Fibroblast of mammary gland (primary cell): ENCODE measurements at regions not wholly inside any gene's neighbourhood (a gene's known extent, or its start where the extent isn't known, plus 50 kb on each side); places are given as distances from the start of the nearest gene placed in this dataset.

Experiments used
- DNase-seq: peaks from one replicate; pipeline ENCODE4 v3.0.0-alpha.2; 2010; ENCODE audit warnings: low read depth
- H3K4me3 ChIP-seq: 2 replicates; pipeline ENCODE4 v1.5.1; 2011; ENCODE audit warnings: low read depth, mild to moderate bottlenecking, low read length, moderate library complexity; ENCODE audit not compliant: control insufficient read depth
- TF ChIP-seq, protein P1 (sequence below): conservative IDR thresholded peaks from 2 replicates; pipeline ENCODE4 v1.5.1; 2011; ENCODE audit warnings: low read depth, low read length, inconsistent platforms; ENCODE audit not compliant: control insufficient read depth, insufficient read depth

- DNase-seq, result no peak
- TF ChIP-seq, protein P1, sequence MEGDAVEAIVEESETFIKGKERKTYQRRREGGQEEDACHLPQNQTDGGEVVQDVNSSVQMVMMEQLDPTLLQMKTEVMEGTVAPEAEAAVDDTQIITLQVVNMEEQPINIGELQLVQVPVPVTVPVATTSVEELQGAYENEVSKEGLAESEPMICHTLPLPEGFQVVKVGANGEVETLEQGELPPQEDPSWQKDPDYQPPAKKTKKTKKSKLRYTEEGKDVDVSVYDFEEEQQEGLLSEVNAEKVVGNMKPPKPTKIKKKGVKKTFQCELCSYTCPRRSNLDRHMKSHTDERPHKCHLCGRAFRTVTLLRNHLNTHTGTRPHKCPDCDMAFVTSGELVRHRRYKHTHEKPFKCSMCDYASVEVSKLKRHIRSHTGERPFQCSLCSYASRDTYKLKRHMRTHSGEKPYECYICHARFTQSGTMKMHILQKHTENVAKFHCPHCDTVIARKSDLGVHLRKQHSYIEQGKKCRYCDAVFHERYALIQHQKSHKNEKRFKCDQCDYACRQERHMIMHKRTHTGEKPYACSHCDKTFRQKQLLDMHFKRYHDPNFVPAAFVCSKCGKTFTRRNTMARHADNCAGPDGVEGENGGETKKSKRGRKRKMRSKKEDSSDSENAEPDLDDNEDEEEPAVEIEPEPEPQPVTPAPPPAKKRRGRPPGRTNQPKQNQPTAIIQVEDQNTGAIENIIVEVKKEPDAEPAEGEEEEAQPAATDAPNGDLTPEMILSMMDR, result no peak
- H3K4me3 ChIP-seq, result no peak overlapping the region
Observed at GRCh38 chr10:131706952-131707351, 193.9 kb upstream of the PPP2R2D start.

DNA sequence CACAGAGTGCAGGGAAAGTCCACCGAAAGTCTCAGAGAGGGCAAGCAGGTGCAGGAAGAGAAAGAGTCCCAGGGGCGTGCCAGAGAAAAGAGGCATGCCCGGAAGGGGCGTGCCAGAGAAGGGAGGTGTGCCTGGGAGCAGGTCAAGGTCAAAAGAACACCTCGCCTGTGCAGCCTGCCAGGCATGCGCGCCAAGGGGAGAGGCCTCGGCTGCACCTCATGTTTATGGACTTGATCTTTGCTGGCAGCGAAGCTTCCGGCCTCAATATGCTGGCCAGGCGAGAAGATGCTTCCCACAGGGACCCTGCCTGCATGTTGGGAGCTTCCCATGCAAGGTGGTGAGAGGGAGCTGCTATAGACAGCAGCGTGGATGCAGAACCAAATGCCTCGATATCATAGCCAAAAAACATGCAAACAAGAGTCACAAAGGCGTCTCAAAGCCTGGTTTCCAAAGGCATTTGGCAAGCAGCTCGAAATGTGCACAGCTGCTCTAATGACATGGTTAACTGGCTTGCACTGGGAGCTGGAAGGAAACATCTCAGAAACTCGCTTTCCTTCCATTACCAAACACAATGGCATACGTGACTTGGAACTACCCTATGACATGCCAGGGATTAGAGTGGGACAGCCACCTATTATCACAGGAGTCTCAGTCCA is 192.5 kb upstream of the PPP2R2D start:
- H3K4me3 ChIP-seq, result no peak overlapping the region
- DNase-seq, result no peak
- TF ChIP-seq, protein P1, result no peak

- TF ChIP-seq, protein P1, result no peak
- DNase-seq, result no peak
- H3K4me3 ChIP-seq, result no peak overlapping the region
Observed at GRCh38 chr10:131710142-131710861, 190.5 kb upstream of the PPP2R2D start.

- TF ChIP-seq, protein P1, result no peak
- H3K4me3 ChIP-seq, result no peak overlapping the region
- DNase-seq, result no peak
Observed at GRCh38 chr10:131722121-131722520, 178.7 kb upstream of the PPP2R2D start.

- no peak overlapping the region for H3K4me3 ChIP-seq
- DNase-seq, result no peak
- TF ChIP-seq, protein P1, result no peak
Observed at GRCh38 chr10:131722525-131723264, 178.1 kb upstream of the PPP2R2D start.

DNA sequence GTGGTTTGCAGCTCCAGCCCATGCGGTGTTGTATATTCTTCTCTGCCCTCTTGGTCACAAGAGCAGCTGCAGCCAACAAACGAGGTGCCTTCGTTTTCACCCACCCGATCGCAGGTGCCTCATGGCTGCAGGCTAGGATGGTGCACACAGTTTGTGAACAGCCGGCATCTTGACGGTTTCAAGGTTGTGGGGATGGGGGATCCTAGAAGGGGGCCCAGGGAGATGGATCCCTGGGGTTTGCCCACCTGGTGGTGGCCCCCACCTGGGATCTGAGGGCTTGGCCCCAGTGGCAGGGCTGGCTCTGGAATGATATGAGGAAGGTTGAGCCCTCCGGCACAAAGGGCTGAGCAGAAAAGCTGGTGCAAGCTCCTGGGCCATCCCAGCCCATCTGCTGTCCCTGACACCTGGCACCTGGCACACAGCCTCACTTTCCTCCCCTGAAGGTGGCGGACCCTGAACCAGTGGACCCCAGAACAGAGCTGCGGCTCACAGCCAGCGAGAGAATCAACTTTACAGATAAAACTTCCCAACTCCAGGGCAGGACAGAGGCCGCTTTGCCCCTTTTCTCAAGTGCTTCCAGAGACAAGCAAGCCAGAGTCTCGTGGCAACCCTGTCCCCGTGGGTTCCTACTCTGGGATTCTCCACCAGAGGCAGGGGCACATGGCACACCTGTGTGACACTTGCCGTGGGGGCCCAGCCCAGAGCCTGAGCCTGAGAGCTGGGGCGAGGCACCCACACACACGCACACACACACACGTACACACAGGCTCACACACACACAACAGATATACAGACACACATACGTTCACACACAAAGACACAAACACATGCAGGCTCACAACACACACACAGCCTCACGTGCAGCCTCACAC is 177.3 kb upstream of the PPP2R2D start:
- TF ChIP-seq, protein P1, result no peak
- H3K4me3 ChIP-seq, result no peak overlapping the region
- DNase-seq, result no peak
